ENCODE measurements at regions not wholly inside any gene's neighbourhood (a gene's known extent, or its start where the extent isn't known, plus 50 kb on each side); places are given as distances from the start of the nearest gene placed in this dataset.

DNA sequence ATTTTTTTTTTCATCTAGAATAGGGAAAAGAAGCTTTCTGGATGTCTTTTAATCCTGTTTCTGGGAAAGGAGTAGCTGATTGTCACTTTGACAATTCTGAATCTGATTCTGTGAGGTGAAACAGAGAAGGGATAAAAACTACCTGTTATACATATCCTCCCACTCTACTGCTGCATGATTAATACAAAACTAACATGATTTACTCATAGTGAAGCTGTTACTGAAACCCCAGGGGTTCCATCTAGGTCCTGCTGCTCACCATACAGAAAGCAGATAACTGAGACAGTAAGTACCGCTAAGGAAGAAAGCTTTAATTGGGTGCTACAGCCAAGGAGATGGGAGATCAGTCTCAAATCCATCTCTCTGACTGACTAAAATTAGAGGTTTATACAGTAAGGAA, 610.9 kb upstream of the ALCAM start:
- H3K27me3 ChIP-seq (replicated peaks in 1 of 2; ENCODE audit: control insufficient read depth in 2 of 2, insufficient read depth in 2 of 2, low read length in 1 of 2), result no peaks in the 10 kb centered on the region
- TF ChIP-seq, protein P1, sequence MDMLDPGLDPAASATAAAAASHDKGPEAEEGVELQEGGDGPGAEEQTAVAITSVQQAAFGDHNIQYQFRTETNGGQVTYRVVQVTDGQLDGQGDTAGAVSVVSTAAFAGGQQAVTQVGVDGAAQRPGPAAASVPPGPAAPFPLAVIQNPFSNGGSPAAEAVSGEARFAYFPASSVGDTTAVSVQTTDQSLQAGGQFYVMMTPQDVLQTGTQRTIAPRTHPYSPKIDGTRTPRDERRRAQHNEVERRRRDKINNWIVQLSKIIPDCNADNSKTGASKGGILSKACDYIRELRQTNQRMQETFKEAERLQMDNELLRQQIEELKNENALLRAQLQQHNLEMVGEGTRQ (IDR thresholded peaks at IDR 0.05; ENCODE audit: borderline replicate concordance, low read depth, low read length), result no peak
- TF ChIP-seq RFX5 (IDR thresholded peaks at IDR 0.05; ENCODE audit: low read depth, low read length), result no peak
- TF ChIP-seq GABPA (IDR thresholded peaks at IDR 0.05; ENCODE audit: low read depth), result no peak
- no peak for TF ChIP-seq HDGF (IDR thresholded peaks at IDR 0.05)
- no peak for TF ChIP-seq SUPT20H (IDR thresholded peaks at IDR 0.05; ENCODE audit: borderline replicate concordance, control insufficient read depth, low read depth, low read length)
- no peak for TF ChIP-seq SPI1 (IDR thresholded peaks at IDR 0.05; ENCODE audit: borderline replicate concordance, insufficient read depth, low read depth, low read length)
- TF ChIP-seq, protein P2, sequence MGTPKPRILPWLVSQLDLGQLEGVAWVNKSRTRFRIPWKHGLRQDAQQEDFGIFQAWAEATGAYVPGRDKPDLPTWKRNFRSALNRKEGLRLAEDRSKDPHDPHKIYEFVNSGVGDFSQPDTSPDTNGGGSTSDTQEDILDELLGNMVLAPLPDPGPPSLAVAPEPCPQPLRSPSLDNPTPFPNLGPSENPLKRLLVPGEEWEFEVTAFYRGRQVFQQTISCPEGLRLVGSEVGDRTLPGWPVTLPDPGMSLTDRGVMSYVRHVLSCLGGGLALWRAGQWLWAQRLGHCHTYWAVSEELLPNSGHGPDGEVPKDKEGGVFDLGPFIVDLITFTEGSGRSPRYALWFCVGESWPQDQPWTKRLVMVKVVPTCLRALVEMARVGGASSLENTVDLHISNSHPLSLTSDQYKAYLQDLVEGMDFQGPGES (IDR thresholded peaks at IDR 0.05), result no peak
- no peak overlapping the region for H3K4me2 ChIP-seq (ENCODE audit: control insufficient read depth, insufficient read depth)
- WGBS (ENCODE audit: insufficient coverage, insufficient replicate concordance, low lambda C conversion rate, missing lambda C conversion rate), result 41% methylated on average over 1 of the region's 1 CpG
- in situ Hi-C loops (cut with MboI) (no loop called here), intact Hi-C loops (cut with micrococcal nuclease; ENCODE audit: unreplicated experiment) (no loop called here)
- H3K4me1 ChIP-seq (ENCODE audit: control insufficient read depth, insufficient read depth, low read length), result no peaks in the 10 kb centered on the region
- CTCF ChIA-PET, result no interaction called here
- no peak overlapping the region for H3K27ac ChIP-seq (ENCODE audit: control insufficient read depth, insufficient read depth)
- POLR2A ChIA-PET, result no interaction called here
- ATAC-seq, result no peak
- no TSS peak for BruUV-seq (replicated peaks)
- no peaks in the 10 kb centered on the region for H3K79me2 ChIP-seq (ENCODE audit: control insufficient read depth, insufficient read depth, low read length)
- H3K9me3 ChIP-seq (replicated peaks; ENCODE audit: control insufficient read depth, insufficient read depth, low read length), result no peaks in the 10 kb centered on the region
- no peak overlapping the region for H2AFZ ChIP-seq (ENCODE audit: control insufficient read depth, low read depth, low read length)
- RAD21 ChIA-PET (ENCODE audit: unreplicated experiment), result no interaction called here
- H3K36me3 ChIP-seq (ENCODE audit: control insufficient read depth in 2 of 2, insufficient read depth in 2 of 2, low read length in 1 of 2), result no peaks in the 10 kb centered on the region
- no peak overlapping the region for H3K9ac ChIP-seq (ENCODE audit: control insufficient read depth, insufficient read depth, low read length)
- no peak overlapping the region for H3K4me3 ChIP-seq
- no peaks in the 10 kb centered on the region for H4K20me1 ChIP-seq (ENCODE audit: control insufficient read depth, insufficient read depth)
- no peak for DNase-seq (ENCODE audit: low read depth, low spot score)
- SMC1A ChIA-PET (ENCODE audit: uncharacterized antibody, unreplicated experiment), result interaction anchor here (1.2 kb wide), 1 partner anchor 609 kb away, joined by 3 read pairs; no protein-coding TSS in a partner anchor
- no peak for FAIRE-seq
